Daoy (cell line): ENCODE measurements at regions not wholly inside any gene's neighbourhood (a gene's known extent, or its start where the extent isn't known, plus 50 kb on each side); places are given as distances from the start of the nearest gene placed in this dataset.
A peak's percentile ranks its signal among the peaks of the same experiment; 100 is the strongest.

ENCODE experiments used
- DNase-seq: peaks from one replicate; pipeline ENCODE4 v3.0.0-alpha.2; 2015; ENCODE audit warnings: low read depth

DNA sequence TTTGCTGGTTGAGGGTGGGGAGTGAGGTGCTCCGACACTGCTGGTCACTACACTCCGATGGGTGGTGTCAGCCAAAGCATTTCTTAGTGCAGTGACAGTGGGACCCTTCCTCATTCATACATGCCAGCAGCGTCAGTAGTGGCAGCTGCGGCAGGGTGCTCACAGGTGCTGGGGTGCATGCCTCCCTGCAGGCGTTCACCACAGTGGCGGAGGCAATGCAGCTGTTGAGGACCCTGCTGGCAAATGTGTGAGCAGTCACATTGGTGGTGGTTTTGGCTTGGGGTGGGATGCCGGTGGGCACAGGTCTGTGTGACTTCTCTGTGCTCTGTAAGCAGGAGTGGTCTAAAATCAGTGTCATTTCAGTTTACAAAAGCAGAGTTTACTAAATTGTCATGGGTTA lies 464.6 kb downstream of the FUT8 start:
- no peak for DNase-seq

DNA sequence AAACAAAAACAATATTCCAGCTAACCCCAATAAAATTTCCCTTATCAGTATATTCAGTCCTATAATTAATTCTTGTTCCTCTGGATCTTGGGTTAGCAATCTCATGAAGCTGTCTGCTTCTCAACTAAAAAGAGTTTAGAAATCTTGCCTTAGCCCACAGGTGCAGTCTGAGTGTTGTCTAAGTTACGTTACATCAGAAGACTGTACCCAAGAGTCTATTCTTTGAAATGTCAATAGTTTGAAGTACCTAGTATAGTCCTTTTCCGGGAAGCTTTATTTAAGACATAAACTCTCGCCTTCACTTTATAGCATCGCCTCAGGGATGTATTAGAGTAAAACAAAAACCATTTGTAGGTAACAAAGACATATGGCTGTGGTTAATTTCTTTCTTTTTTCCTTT lies 465.1 kb downstream of the FUT8 start:
- no peak for DNase-seq

- no peak for DNase-seq
Observed at GRCh38 chr14:65878586-65878985, 466.1 kb downstream of the FUT8 start.

DNA sequence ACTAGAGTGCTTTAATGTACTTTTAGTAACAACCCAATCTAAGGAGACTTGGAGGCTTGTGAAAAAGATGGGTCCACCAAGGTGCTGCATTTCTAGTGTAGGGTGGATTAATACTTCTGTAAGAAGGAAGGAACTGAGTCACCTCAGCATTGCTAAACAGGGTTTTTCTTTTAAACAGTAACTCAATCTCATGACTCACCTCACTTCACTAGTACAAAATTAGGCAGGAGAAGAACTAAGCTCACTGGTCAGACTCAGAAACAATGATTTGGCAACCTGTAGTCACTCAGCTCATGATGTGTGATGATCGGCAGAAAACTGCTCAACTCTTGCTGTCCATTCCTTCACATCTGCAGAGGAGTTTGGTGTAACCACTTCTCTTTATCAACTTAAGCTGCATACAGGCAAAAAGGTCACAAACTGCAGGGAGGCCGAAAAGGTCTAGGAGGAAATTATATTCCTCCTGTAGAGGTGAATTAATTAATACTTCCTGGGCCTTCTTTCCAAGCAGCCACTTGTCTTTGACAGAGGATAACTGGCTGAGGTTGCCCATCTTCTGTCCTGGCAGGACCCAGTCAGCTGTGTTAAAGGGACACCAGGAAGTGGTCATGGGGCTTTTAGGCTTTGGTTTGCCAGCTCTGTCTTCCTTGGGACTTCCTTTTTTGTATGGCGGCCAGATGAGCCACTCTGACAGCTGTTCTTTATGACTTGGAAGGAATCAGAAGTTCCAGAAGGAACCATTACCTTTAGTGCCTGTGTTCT lies 466.9 kb downstream of the FUT8 start:
- peak; percentile 70 for DNase-seq

DNA sequence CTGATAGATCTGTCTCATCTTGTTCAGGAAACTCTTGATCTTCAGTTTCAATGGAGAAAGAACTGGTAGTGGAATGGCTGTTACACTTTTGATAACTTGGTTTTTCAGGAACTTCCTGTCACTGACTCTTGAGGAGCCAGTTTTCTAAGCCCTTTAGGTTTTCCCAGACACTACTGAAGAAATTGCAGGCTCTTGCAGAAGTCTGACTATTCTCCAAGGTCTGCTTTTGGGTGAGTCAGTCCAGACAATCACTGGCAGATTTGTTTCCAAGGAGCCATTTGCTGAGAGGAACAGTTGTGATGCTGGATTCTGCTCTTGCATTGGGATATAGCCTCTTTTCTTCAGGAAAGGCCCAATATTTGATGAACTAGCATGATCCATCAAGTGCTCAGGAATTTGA lies 468.0 kb downstream of the FUT8 start:
- no peak for DNase-seq

DNA sequence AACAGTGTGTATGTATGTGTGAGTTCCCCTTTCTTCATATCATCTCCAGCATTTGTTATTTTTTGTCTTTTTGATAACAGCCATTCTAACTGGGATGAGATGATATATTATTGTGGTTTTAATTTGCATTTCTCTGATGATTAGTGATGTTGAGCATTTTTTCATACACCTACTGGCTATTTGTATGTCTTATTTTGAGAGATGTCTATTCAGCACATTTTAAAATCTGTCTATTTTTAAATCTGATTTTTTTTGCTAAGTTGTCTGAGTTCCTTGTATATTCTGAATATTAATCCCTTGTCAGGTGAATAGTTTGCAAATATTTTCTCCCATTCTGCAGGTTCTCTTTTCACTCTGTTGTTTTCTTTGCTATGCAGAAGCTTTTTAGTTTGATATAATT lies 469.1 kb downstream of the FUT8 start:
- no peak for DNase-seq

- no peak for DNase-seq
Observed at GRCh38 chr14:65888677-65889076, 476.1 kb downstream of the FUT8 start.

GRCh38 chr14:65892315-65892714 lies 479.8 kb downstream of the FUT8 start:
- no peak for DNase-seq

DNA sequence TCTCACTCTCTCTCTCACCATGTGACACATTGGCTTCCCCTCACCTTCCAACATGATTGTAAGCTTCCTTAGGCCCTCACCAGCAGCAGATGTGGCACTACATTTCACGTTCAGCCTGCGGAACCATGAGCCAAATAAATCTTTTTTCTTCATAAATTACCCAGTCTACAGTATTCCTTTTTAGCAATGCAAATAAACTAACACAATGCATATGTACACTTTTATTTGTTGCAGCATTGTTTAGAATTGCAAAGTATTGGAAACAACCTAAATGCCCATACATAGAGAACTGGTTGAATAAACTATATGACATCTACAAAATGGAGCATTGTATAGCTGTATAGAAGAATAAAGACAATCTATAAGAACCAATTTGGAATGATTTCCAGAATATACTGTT lies 487.6 kb downstream of the FUT8 start:
- no peak for DNase-seq

DNA sequence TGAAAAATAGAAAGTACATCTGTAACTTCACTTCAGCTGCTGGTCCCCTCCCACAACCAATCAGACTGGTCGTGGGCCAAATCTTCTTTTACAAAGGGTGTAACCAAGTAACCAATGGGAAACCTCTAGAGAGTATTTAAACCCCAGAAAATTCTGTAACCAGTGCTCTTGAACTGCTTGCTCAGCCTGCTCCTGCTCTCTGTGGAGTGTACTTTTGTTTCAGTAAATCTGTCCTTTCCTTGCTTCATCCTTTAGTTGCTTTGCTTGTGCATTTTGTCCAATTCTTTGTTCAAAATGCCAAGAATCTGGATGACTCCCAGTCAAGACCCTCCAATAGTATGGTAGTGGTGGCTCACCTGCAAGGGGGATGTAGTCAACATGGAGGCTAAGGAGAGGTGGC lies 489.1 kb downstream of the FUT8 start:
- no peak for DNase-seq

DNA sequence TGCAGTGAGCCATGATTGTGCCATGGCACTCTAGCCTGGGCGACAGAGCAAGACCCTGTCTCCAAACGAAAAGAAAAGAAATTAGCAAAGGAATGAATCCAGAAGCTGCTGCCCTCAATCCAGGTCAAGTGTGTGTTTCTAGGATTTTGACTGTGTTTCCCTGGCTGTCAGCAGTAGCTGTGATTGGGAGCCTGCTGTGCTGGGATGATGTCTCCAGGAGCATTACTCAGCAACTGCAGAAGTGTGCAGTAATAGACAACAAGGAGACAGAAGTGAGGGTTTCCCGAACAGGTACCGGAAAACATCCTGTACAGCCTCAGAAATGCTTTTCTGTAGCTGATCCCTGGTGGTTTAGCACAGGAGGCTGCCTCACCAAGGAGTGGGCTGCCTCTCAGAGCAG lies 492.5 kb downstream of the FUT8 start:
- DNase-seq = no peak

- DNase-seq = no peak
Observed at GRCh38 chr14:65906344-65906743, 493.8 kb downstream of the FUT8 start.

DNA sequence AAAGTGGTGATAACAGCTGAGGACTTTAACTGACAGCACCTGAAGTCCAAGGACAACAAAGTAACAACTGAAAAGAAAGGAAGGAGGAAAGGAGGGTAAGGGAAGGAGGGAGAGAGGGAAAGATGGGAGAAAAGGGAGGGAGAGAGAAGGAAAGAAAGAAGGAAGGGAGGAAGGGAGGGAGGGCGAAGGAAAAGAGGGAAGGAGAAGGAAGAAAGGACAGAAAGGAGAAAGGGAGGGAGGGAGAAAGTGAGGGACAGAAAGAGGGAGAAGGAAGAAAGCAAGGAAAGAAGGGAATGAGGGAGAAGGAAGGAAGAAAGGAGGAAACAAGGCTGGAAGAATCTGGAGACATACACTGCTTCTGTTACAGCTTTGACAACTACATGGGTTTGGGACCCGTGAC lies 494.4 kb downstream of the FUT8 start:
- no peak for DNase-seq

DNA sequence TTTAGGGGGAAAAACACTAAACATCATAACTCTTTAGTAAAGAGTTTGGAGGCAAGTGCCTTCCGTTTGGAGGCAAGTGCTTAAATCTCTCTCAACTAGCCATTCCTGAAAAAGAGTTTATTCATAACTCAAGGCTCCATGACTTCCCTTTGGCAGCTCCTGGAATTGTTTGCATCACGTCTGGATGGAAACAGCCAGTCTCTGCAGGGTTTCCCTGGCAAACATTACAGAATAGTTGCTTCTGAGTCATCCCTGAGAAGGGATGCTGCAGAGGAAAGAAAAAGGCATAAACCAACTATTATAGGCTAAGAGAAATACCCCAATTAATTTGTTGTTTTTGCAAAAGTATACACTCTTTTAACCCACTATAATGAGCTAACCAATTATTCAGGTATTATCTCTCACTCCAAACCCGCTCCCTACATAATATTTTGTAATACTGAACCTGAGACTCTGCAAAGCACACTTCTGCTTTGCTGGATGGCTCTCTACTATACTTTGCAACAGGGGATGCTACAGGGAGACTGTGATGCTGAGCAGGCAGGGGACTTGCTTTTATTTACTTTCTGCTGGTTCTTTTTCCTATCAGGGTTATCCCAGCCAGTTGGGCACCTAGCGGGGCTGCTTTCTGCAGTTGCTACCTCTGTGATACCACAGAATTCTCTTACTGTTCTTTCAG lies 497.7 kb downstream of the FUT8 start:
- peak; percentile 17 for DNase-seq

- no peak for DNase-seq
Observed at GRCh38 chr14:65915125-65915524, 502.6 kb downstream of the FUT8 start.

- DNase-seq = no peak
Observed at GRCh38 chr14:65916055-65916454, 503.5 kb downstream of the FUT8 start.

- no peak for DNase-seq
Observed at GRCh38 chr14:65920996-65921395, 508.5 kb downstream of the FUT8 start.

GRCh38 chr14:65922142-65922541 lies 509.6 kb downstream of the FUT8 start:
- no peak for DNase-seq

GRCh38 chr14:65926504-65926903 lies 514.0 kb downstream of the FUT8 start:
- DNase-seq = no peak

DNA sequence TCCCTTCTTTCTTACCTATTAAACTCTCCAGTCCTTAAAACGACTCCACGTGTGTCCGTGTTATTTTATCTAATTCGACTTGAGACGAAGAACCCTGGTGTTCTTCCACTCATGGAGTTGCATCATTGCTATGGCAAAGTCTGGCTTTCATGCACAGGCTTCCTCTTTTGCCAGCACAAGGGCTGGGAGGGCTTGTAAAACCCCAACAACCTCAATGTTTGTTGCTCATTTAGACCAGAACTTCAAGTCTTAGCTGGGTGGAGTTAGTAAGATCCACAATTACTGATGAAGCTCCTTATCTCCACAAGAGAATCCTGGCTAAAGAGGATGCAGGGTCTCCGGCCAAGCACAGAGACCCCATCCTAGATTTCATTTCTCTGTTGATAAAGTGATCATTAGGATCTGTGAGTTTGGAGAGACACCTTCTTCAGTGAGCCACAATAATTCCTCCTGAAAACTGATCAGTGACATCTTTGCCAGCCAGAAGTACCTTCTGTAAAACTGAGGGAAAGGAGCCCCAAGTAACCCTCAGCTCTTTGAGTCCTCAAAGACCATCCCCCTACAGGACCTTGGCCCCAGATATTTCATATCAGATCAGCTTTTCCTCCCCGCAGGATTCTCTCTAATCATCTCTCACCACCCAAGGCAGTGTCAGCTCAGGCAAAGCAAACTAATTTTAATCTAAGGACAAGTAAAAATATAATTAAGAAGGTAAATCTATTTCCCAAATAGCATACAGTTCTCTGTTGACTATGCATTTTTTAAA lies 514.6 kb downstream of the FUT8 start:
- no peak for DNase-seq

DNA sequence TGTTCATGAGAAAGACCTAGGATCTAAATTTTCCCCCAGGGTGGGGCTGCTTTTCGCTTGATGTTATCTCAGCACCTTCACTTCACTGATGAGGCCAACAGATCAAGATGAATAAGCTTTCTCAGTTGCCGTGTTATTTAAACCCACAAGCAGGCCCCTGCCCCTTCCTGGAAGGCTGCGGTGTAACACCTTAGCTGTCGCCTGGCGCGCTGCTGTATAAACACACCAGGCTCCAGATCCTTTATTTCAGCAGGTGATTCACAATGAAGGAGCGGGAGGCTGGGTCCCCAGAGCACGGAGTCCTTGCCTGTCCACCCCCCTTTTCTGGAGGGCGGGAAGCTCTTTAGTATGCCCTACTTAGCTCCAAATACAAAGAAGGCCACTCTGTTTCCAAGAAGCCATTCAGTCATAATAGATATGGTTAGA lies 515.4 kb downstream of the FUT8 start:
- DNase-seq = no peak

DNA sequence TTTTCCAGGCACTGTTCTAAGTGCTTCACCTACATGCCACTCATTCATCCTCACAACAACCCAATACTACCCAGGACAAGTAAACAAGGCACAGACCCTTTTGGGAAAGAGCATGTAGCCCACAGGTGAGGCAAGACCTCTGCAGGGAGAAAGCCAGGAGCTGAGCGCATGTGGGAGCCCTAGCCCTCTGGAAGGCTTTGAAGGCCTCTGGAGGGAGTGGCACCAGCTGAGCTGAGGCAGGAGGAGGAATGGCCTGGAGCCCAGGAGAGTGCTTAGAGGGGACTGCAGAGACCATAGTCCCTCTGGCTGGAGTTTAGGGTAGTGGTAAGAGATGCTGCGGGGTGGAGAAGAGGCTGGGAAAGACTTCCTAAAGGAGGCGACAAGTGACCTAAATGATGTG lies 516.5 kb downstream of the FUT8 start:
- no peak for DNase-seq
